Endodermal cell (in vitro differentiated cells): ENCODE measurements at regions not wholly inside any gene's neighbourhood (a gene's known extent, or its start where the extent isn't known, plus 50 kb on each side); places are given as distances from the start of the nearest gene placed in this dataset.

Source experiments
- DNase-seq: peaks from one replicate; pipeline ENCODE4 v3.0.0-alpha.2; 2017
- H3K27ac ChIP-seq: 2 replicates; pipeline ENCODE4 v1.5.1; 2013; ENCODE audit warnings: mild to moderate bottlenecking, low read depth, low read length, moderate library complexity
- H3K27me3 ChIP-seq: 2 replicates; pipeline ENCODE4 v1.6.1; 2013; ENCODE audit warnings: mild to moderate bottlenecking, low read length, moderate library complexity; ENCODE audit not compliant: insufficient read depth, control insufficient read depth, poor library complexity, severe bottlenecking
- H3K36me3 ChIP-seq: 2 replicates; pipeline ENCODE4 v1.7.0; 2013; ENCODE audit warnings: mild to moderate bottlenecking, low read length, moderate library complexity; ENCODE audit not compliant: control insufficient read depth, insufficient read depth
- H3K4me1 ChIP-seq: one replicate; pipeline ENCODE4 v1.7.0; 2013; ENCODE audit warnings: low read length; ENCODE audit not compliant: control insufficient read depth, insufficient read depth
- H3K4me3 ChIP-seq: 2 replicates; pipeline ENCODE4 v1.5.1; 2013; ENCODE audit warnings: mild to moderate bottlenecking, low read length, moderate library complexity
- H3K9ac ChIP-seq: 2 replicates; pipeline ENCODE4 v1.6.1; 2013; ENCODE audit warnings: mild to moderate bottlenecking, low read length, moderate library complexity; ENCODE audit not compliant: poor library complexity, severe bottlenecking; ENCODE audit errors: extremely low read depth
- H3K9me3 ChIP-seq: 2 replicates; pipeline ENCODE4 v1.6.1; 2013; ENCODE audit warnings: mild to moderate bottlenecking, low read length, moderate library complexity; ENCODE audit not compliant: control insufficient read depth
- H3K27ac Mint-ChIP-seq: 2 replicates; pipeline ENCODE4 v1.8.0; 2020; ENCODE audit warnings: mixed read lengths
- H3K27me3 Mint-ChIP-seq: 2 replicates; pipeline ENCODE4 v1.8.0; 2021; ENCODE audit warnings: mild to moderate bottlenecking, mixed read lengths; ENCODE audit not compliant: insufficient read depth
- H3K36me3 Mint-ChIP-seq: 2 replicates; pipeline ENCODE4 v1.8.0; 2020; ENCODE audit warnings: low read depth, mixed read lengths
- H3K4me1 Mint-ChIP-seq: 2 replicates; pipeline ENCODE4 v1.8.0; 2020; ENCODE audit warnings: mixed read lengths
- H3K4me3 Mint-ChIP-seq: 2 replicates; pipeline ENCODE4 v1.8.0; 2020; ENCODE audit warnings: mild to moderate bottlenecking, moderate library complexity, mixed read lengths
- H3K9me3 Mint-ChIP-seq: 2 replicates; pipeline ENCODE4 v1.8.0; 2020; ENCODE audit warnings: mild to moderate bottlenecking, mixed read lengths
- WGBS, 2 experiments: methylation state at CpG; one replicate each; pipeline versions ENCODE4 v1.1.5 to v1.1.7; 2013; ENCODE audit warnings: missing lambda C conversion rate in 2 of 2, mixed read lengths in 1 of 2; ENCODE audit not compliant: insufficient coverage in 1 of 2, insufficient read length in 1 of 2; 5-methylcytosine and 5-hydroxymethylcytosine counted together
- TF ChIP-seq, protein P1 (sequence below): fragments of 200-600 bp; sonication (generic); conservative IDR thresholded peaks from 2 replicates; pipeline ENCODE4 v1.5.0; 2021; ENCODE audit warnings: antibody characterized with exemption, mild to moderate bottlenecking

- H3K27ac ChIP-seq = no peak overlapping the region
- H3K4me1 Mint-ChIP-seq = no peaks in the 10 kb centered on the region
- H3K4me3 ChIP-seq = no peak overlapping the region
- H3K27me3 ChIP-seq = no peaks in the 10 kb centered on the region
- H3K4me1 ChIP-seq = no peaks in the 10 kb centered on the region
- no peak overlapping the region for H3K4me3 Mint-ChIP-seq
- no peak overlapping the region for H3K9ac ChIP-seq
- no peaks in the 10 kb centered on the region for H3K36me3 Mint-ChIP-seq
- WGBS, 2 experiments = 80 to 86% methylated on average over 3 of the region's 4 CpGs
- H3K36me3 ChIP-seq = no peaks in the 10 kb centered on the region
- peaks cover 19% of the 10 kb centered on the region for H3K9me3 Mint-ChIP-seq
- peaks cover 11% of the 10 kb centered on the region for H3K9me3 ChIP-seq
- DNase-seq = no peak
- H3K27ac Mint-ChIP-seq = no peak overlapping the region
- H3K27me3 Mint-ChIP-seq = no peaks in the 10 kb centered on the region
- TF ChIP-seq, protein P1, sequence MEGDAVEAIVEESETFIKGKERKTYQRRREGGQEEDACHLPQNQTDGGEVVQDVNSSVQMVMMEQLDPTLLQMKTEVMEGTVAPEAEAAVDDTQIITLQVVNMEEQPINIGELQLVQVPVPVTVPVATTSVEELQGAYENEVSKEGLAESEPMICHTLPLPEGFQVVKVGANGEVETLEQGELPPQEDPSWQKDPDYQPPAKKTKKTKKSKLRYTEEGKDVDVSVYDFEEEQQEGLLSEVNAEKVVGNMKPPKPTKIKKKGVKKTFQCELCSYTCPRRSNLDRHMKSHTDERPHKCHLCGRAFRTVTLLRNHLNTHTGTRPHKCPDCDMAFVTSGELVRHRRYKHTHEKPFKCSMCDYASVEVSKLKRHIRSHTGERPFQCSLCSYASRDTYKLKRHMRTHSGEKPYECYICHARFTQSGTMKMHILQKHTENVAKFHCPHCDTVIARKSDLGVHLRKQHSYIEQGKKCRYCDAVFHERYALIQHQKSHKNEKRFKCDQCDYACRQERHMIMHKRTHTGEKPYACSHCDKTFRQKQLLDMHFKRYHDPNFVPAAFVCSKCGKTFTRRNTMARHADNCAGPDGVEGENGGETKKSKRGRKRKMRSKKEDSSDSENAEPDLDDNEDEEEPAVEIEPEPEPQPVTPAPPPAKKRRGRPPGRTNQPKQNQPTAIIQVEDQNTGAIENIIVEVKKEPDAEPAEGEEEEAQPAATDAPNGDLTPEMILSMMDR = no peak
Observed at GRCh38 chr6:156026486-156027247, 571.0 kb upstream of the NOX3 start.

DNA sequence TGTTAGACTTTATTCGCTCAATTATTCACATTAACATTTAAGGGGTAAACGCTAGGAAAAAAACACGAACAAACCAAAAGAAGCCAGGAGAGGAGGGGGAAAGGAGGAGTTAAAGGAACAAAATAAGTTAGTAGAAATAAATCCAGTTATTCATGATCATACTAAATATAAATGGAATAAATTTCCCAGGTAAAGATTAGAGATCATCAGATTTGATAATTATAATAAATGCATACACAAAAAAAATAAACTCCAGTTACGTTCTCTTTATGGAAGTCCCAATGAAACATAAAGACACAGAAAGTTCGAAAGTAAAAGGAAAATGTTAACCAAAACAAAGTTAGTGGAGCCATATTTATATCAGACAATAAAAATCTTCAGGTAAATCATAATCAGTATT, 568.7 kb upstream of the NOX3 start:
- Histone ChIP-seq H3K27me3 (no peaks in the 10 kb centered on the region), H3K4me3 (no peak overlapping the region), H3K27ac (no peak overlapping the region), H3K36me3 (no peaks in the 10 kb centered on the region), H3K4me1 (no peaks in the 10 kb centered on the region), H3K9me3 (peaks cover 11% of the 10 kb centered on the region), H3K9ac (no peak overlapping the region)
- TF ChIP-seq, protein P1 = no peak
- no peaks in the 10 kb centered on the region for H3K27me3 Mint-ChIP-seq
- H3K9me3 Mint-ChIP-seq = peaks cover 19% of the 10 kb centered on the region
- DNase-seq = no peak
- H3K4me1 Mint-ChIP-seq = no peaks in the 10 kb centered on the region
- WGBS, 2 experiments = 96% methylated on average over 4 of the region's 5 CpGs; no CpG with 5 or more reads in 1 of the 2 experiments
- no peak overlapping the region for H3K27ac Mint-ChIP-seq
- no peaks in the 10 kb centered on the region for H3K36me3 Mint-ChIP-seq
- H3K4me3 Mint-ChIP-seq = no peak overlapping the region

DNA sequence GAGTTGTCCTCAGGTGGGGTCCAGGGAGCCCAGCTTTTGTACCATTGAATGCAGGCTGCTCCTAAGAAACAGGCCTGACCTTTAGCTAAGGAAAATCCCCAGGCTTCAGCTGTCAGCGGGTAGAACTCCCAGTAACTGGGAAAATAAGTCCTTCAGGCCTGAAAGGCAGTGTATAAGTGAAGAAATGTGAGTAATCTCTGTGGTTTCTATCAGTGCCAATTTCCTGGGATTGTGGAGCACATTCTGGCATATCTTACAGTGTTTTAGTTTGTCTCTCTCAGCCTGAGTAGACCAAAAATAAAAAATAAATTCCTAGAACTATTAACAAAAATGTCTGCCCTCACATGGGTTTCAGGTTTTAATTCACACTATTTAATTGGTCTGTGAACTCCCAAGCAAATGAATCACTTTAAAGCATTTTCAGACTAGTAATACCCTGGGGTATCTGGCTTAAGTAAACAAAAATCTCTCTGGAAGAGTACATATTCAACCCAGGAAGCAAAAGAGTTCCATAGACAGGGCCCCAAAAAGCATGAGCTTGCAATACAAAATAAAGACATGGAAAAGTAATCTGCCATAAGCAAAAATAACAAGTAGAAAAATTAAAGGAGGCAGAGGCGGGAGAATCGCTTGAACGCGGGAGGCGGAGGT, 566.2 kb upstream of the NOX3 start:
- Mint-ChIP-seq H3K36me3 (no peaks in the 10 kb centered on the region), H3K27me3 (no peaks in the 10 kb centered on the region), H3K27ac (no peak overlapping the region), H3K4me1 (no peaks in the 10 kb centered on the region), H3K9me3 (peaks cover 19% of the 10 kb centered on the region), H3K4me3 (no peak overlapping the region)
- H3K9me3 ChIP-seq = peaks cover 11% of the 10 kb centered on the region
- no peak overlapping the region for H3K9ac ChIP-seq
- no peak overlapping the region for H3K4me3 ChIP-seq
- H3K4me1 ChIP-seq = no peaks in the 10 kb centered on the region
- no peaks in the 10 kb centered on the region for H3K36me3 ChIP-seq
- no peak overlapping the region for H3K27ac ChIP-seq
- TF ChIP-seq, protein P1 = no peak
- DNase-seq = no peak
- 86 to 98% methylated on average over 6 of the region's 6 CpGs for WGBS, 2 experiments
- H3K27me3 ChIP-seq = no peaks in the 10 kb centered on the region
